K562 (cell line): ENCODE measurements at regions not wholly inside any gene's neighbourhood (a gene's known extent, or its start where the extent isn't known, plus 50 kb on each side); places are given as distances from the start of the nearest gene placed in this dataset.

Experiments used
- ATAC-seq: fragments of 200-7000 bp; cut with Tn5 transposase; 3 replicates; pipeline ENCODE4 v1.9.1; 2020; ENCODE audit warnings: moderate library complexity
- BruUV-seq: library from RNA; stranded (reverse); fragments of 400-500 nt; replicated peaks from 2 replicates; lab custom pipeline; 2021; lab: Mats Ljungman, UMichigan
- CTCF ChIA-PET: fragments of 300-600 bp; formaldehyde crosslinking; extraction: SDS; loops from one replicate; lab custom pipeline; 2021; ENCODE audit warnings: low intra/inter-chr PET ratio; lab: Yijun Ruan, JAX
- POLR2A ChIA-PET: fragments of 300-600, 350-650 bp; sonication (Branson Sonifier 250); formaldehyde crosslinking; extraction: SDS; loops from one replicate; lab custom pipeline; 2021; ENCODE audit warnings: antibody characterized with exemption, inconsistent platforms; lab: Yijun Ruan, JAX
- DNase-seq, 4 experiments: peaks; one replicate each; pipeline versions ENCODE4 v3.0.0 to v3.0.0-alpha.2; 2011 to 2018; ENCODE audit warnings: low spot score in 3 of 4, mixed read lengths in 3 of 4; ENCODE audit errors: extremely low read depth in 1 of 4
- FAIRE-seq: peaks from 2 replicates; lab custom pipeline; 2011; peaks lifted over from hg19 to GRCh38; lab: Jason Lieb, UNC
- H2AFZ ChIP-seq: 2 replicates; pipeline ENCODE4 v1.6.0; 2011; ENCODE audit warnings: low read depth, low read length, control low read depth, inconsistent platforms
- H3K27ac ChIP-seq: fragments of 200-600 bp; 3 replicates; pipeline ENCODE4 v1.8.0; 2011; ENCODE audit warnings: low read depth, mild to moderate bottlenecking, control low read depth, inconsistent platforms, low read length, moderate library complexity, mixed read lengths; ENCODE audit errors: extremely low read depth
- H3K27me3 ChIP-seq, 2 experiments: fragments of 300-600 bp in 1 of 2; 2 replicates in 1 of 2; 3 replicates in 1 of 2; pipeline versions ENCODE4 v1.6.0 to v1.8.0; 2011; ENCODE audit warnings: inconsistent platforms in 2 of 2, low read length in 2 of 2, mild to moderate bottlenecking in 1 of 2, mixed read lengths in 1 of 2, moderate library complexity in 1 of 2; ENCODE audit not compliant: control insufficient read depth in 2 of 2, insufficient read depth in 2 of 2
- H3K36me3 ChIP-seq: fragments of 300-600 bp; 3 replicates; pipeline ENCODE4 v1.8.0; 2011; ENCODE audit warnings: mild to moderate bottlenecking, low read length, inconsistent platforms; ENCODE audit not compliant: control insufficient read depth, insufficient read depth
- H3K4me1 ChIP-seq, 2 experiments: fragments of 200-600 bp in 1 of 2; replicated peaks in 1 of 2; 2 replicates in 1 of 2; 3 replicates in 1 of 2; pipeline versions ENCODE4 v1.5.1 to v1.8.0; 2011; ENCODE audit warnings: inconsistent platforms in 2 of 2, low read length in 2 of 2, mild to moderate bottlenecking in 1 of 2, mixed read lengths in 1 of 2, moderate library complexity in 1 of 2; ENCODE audit not compliant: control insufficient read depth in 2 of 2, insufficient read depth in 2 of 2
- H3K4me2 ChIP-seq: 2 replicates; pipeline ENCODE4 v1.6.1; 2011; ENCODE audit warnings: low read length, control low read depth, inconsistent platforms, mixed read lengths; ENCODE audit not compliant: insufficient read depth
- H3K4me3 ChIP-seq: fragments of 200-600 bp; sonication (generic), shearing (Covaris generic); 2 replicates; pipeline ENCODE4 v1.5.1; 2016; ENCODE audit warnings: control low read depth, inconsistent platforms
- H3K79me2 ChIP-seq: fragments of 200-600 bp; 3 replicates; pipeline ENCODE4 v1.8.0; 2011; ENCODE audit warnings: low read length, inconsistent platforms; ENCODE audit not compliant: control insufficient read depth, insufficient read depth
- H3K9ac ChIP-seq, 2 experiments: 2 replicates each; pipeline versions ENCODE4 v1.6.0 to v1.6.1; 2011; ENCODE audit warnings: low read depth in 2 of 2, low read length in 2 of 2, control low read depth in 1 of 2, inconsistent platforms in 1 of 2, mild to moderate bottlenecking in 1 of 2, mixed read lengths in 1 of 2; ENCODE audit not compliant: insufficient read depth in 1 of 2
- H3K9me1 ChIP-seq: one replicate; pipeline ENCODE4 v1.6.0; 2011; ENCODE audit warnings: inconsistent platforms, mild to moderate bottlenecking, low read length, moderate library complexity; ENCODE audit not compliant: control insufficient read depth, insufficient read depth
- H3K9me3 ChIP-seq: replicated peaks from 2 replicates; pipeline ENCODE4 v1.5.1; 2011; ENCODE audit warnings: low read depth, low read length, inconsistent platforms; ENCODE audit not compliant: control insufficient read depth, insufficient read depth
- H4K20me1 ChIP-seq: replicated peaks from 2 replicates; pipeline ENCODE4 v1.6.1; 2011; ENCODE audit warnings: low read length, inconsistent platforms, mixed read lengths; ENCODE audit not compliant: control insufficient read depth, insufficient read depth
- CTCF ChIP-seq, 3 experiments: IDR thresholded peaks in 2 of 3; conservative IDR thresholded peaks in 1 of 3; 2 replicates each; pipeline ENCODE4 v1.5.1; 2011 to 2012; ENCODE audit warnings: low read length in 3 of 3, mild to moderate bottlenecking in 3 of 3, control low read depth in 2 of 3, improper control_type of control experiment in 1 of 3, inconsistent platforms in 1 of 3, low read depth in 1 of 3, mixed read lengths in 1 of 3, moderate library complexity in 1 of 3; ENCODE audit not compliant: insufficient read depth in 2 of 3
- POLR2G ChIP-seq: fragments of 200-400 bp; formaldehyde crosslinking; IDR thresholded peaks from 2 replicates; pipeline ENCODE4 v1.6.1; 2017; ENCODE audit warnings: low read depth, mild to moderate bottlenecking, antibody characterized with exemption, low read length, moderate library complexity
- TAF15 ChIP-seq: fragments of 200-400 bp; formaldehyde crosslinking; IDR thresholded peaks from 2 replicates; pipeline ENCODE4 v1.6.1; 2017; ENCODE audit warnings: mild to moderate bottlenecking, low read depth, low read length, moderate library complexity
- WGBS: fragments of 100-300 bp; shearing (Covaris generic); methylation state at CpG from one replicate; pipeline ENCODE4 v1.1.6; 2016; ENCODE audit warnings: low coverage, mixed read lengths; ENCODE audit not compliant: insufficient coverage; ENCODE audit errors: missing lambda C conversion rate; 5-methylcytosine and 5-hydroxymethylcytosine counted together
- in situ Hi-C: fragments of 300-500 bp; cut with MboI; formaldehyde crosslinking; loops from 4 replicates; pipeline ENCODE4 v1.15.0; 2018; ENCODE audit warnings: inconsistent platforms, mixed read lengths
- intact Hi-C: fragments of 100-400 bp; cut with micrococcal nuclease; formaldehyde crosslinking; loops from 2 replicates; pipeline ENCODE4 v1.14.2; 2022

GRCh38 chr12:72111706-72112105 lies 160.5 kb upstream of the TRHDE start:
- Histone ChIP-seq H3K9ac (no peak overlapping the region), H3K36me3 (no peaks in the 10 kb centered on the region), H3K27me3 (no peaks in the 10 kb centered on the region; a peak in 1 of 5 replicates), H3K79me2 (no peaks in the 10 kb centered on the region), H3K4me1 (no peaks in the 10 kb centered on the region), H3K4me2 (no peak overlapping the region), H3K4me3 (no peak overlapping the region), H4K20me1 (no peaks in the 10 kb centered on the region), H3K9me3 (no peaks in the 10 kb centered on the region), H3K9me1 (no peaks in the 10 kb centered on the region), H3K27ac (no peak overlapping the region), H2AFZ (no peak overlapping the region)
- intact Hi-C loops, result no loop called here
- ChIA-PET CTCF (no interaction called here), POLR2A (no interaction called here)
- no peak for ATAC-seq
- no TSS peak for BruUV-seq
- WGBS, result 2% methylated on average over 3 of the region's 3 CpGs
- in situ Hi-C loops, result no loop called here
- no peak for TF ChIP-seq POLR2G
- no peak for FAIRE-seq
- DNase-seq, result no peak

GRCh38 chr12:72133497-72134055 lies 138.6 kb upstream of the TRHDE start:
- in situ Hi-C loops, result no loop called here
- Histone ChIP-seq H3K9me1 (no peaks in the 10 kb centered on the region), H3K9ac (no peak overlapping the region), H4K20me1 (no peaks in the 10 kb centered on the region), H3K4me2 (no peak overlapping the region), H3K79me2 (no peaks in the 10 kb centered on the region), H3K36me3 (no peaks in the 10 kb centered on the region), H3K9me3 (no peaks in the 10 kb centered on the region), H2AFZ (no peak overlapping the region), H3K4me1 (no peaks in the 10 kb centered on the region), H3K27me3 (no peaks in the 10 kb centered on the region), H3K4me3 (no peak overlapping the region), H3K27ac (no peak overlapping the region)
- no peak for FAIRE-seq
- TF ChIP-seq TAF15 (no peak), CTCF (IDR thresholded peaks at IDR 0.05 in 2 of 3, conservative IDR thresholded peaks at IDR 0.05 in 1 of 3; ENCODE audit: insufficient read depth in 2 of 3, low read depth in 1 of 3, low read length in 3 of 3) (peak in 2 of 3 experiments; percentile 9 to 20; a peak in 1 of 6 replicates)
- ATAC-seq, result peak; percentile 73
- intact Hi-C loops, result loop anchor here (5.0 kb wide), 1 partner anchor 116 kb away; no protein-coding TSS in a partner anchor
- ChIA-PET CTCF (no interaction called here), POLR2A (no interaction called here)
- 0% methylated on average over 1 of the region's 1 CpG for WGBS
- BruUV-seq, result no TSS peak
- DNase-seq, result no peak
